PC-9 (cell line): ENCODE measurements at regions not wholly inside any gene's neighbourhood (a gene's known extent, or its start where the extent isn't known, plus 50 kb on each side); places are given as distances from the start of the nearest gene placed in this dataset.

Experiments
- BruUV-seq: library from RNA; stranded (reverse); fragments of 400-500 nt; replicated peaks from 2 replicates; lab custom pipeline; 2021; lab: Mats Ljungman, UMichigan
- CTCF ChIA-PET: fragments of 300-600 bp; sonication (Branson Sonifier 250); formaldehyde crosslinking; loops from one replicate; lab custom pipeline; 2022; ENCODE audit warnings: antibody characterized with exemption; lab: Charles Lee
- POLR2A ChIA-PET: fragments of 300-600 bp; sonication (Branson Sonifier 250); formaldehyde crosslinking; loops from one replicate; lab custom pipeline; 2022; ENCODE audit warnings: antibody characterized with exemption; ENCODE audit not compliant: unreplicated experiment; lab: Charles Lee
- DNase-seq, 2 experiments: peaks; one replicate each; pipeline versions ENCODE4 v3.0.0 to v3.0.0-alpha.2; 2015 to 2022; ENCODE audit warnings: mixed read lengths in 1 of 2
- H2AFZ ChIP-seq: fragments of 200-600 bp; sonication (generic); 2 replicates; pipeline ENCODE4 v1.8.1; 2017; ENCODE audit warnings: antibody characterized with exemption
- H3F3A ChIP-seq: fragments of 200-600 bp; sonication (generic); 2 replicates; pipeline ENCODE4 v1.8.1; 2017; ENCODE audit warnings: antibody characterized with exemption, mild to moderate bottlenecking, low read depth; ENCODE audit not compliant: insufficient read depth
- H3K27ac ChIP-seq: fragments of 200-600 bp; sonication (generic); 2 replicates; pipeline ENCODE4 v1.6.1; 2016; ENCODE audit warnings: mixed run types
- H3K27me3 ChIP-seq: fragments of 200-600 bp; sonication (generic); 2 replicates; pipeline ENCODE4 v1.6.1; 2016; ENCODE audit warnings: low read depth, mixed run types; ENCODE audit not compliant: insufficient read depth
- H3K36me3 ChIP-seq: fragments of 200-600 bp; sonication (generic); 2 replicates; pipeline ENCODE4 v1.6.1; 2016; ENCODE audit warnings: low read depth, mixed run types
- H3K4me1 ChIP-seq: fragments of 200-600 bp; sonication (generic); replicated peaks from 2 replicates; pipeline ENCODE4 v1.6.1; 2016; ENCODE audit warnings: mixed run types; ENCODE audit not compliant: insufficient read depth
- H3K4me2 ChIP-seq: fragments of 200-600 bp; sonication (generic); 2 replicates; pipeline ENCODE4 v1.6.1; 2017; ENCODE audit warnings: mixed run types
- H3K4me3 ChIP-seq: fragments of 200-600 bp; sonication (generic); 2 replicates; pipeline ENCODE4 v1.6.1; 2016; ENCODE audit warnings: mixed run types
- H3K79me2 ChIP-seq: fragments of 200-600 bp; sonication (generic); 2 replicates; pipeline ENCODE4 v1.6.1; 2017; ENCODE audit warnings: low read depth, mixed run types
- H3K9me2 ChIP-seq: fragments of 200-600 bp; sonication (generic); 2 replicates; pipeline ENCODE4 v1.8.1; 2017; ENCODE audit warnings: mild to moderate bottlenecking; ENCODE audit not compliant: insufficient read depth
- H3K9me3 ChIP-seq: fragments of 200-600 bp; sonication (generic); 2 replicates; pipeline ENCODE4 v1.8.1; 2016; ENCODE audit warnings: low read depth; ENCODE audit not compliant: insufficient read depth
- H4K20me1 ChIP-seq: fragments of 200-600 bp; sonication (generic); 2 replicates; pipeline ENCODE4 v1.8.1; 2017; ENCODE audit not compliant: insufficient read depth
- EZH2 ChIP-seq: fragments of 200-600 bp; sonication (generic); IDR thresholded peaks from 2 replicates; pipeline ENCODE4 v1.8.0; 2017; ENCODE audit warnings: antibody characterized with exemption, low read depth
- intact Hi-C: fragments of 100-400 bp; cut with micrococcal nuclease; formaldehyde crosslinking; loops from one replicate; pipeline ENCODE4 v1.10.0; 2022; ENCODE audit not compliant: unreplicated experiment
- TF ChIP-seq, protein P1 (sequence below): fragments of 200-600 bp; sonication (generic); conservative IDR thresholded peaks from 2 replicates; pipeline ENCODE4 v1.6.1; 2017; ENCODE audit warnings: mixed run types, antibody characterized with exemption, mild to moderate bottlenecking, moderate library complexity

DNA sequence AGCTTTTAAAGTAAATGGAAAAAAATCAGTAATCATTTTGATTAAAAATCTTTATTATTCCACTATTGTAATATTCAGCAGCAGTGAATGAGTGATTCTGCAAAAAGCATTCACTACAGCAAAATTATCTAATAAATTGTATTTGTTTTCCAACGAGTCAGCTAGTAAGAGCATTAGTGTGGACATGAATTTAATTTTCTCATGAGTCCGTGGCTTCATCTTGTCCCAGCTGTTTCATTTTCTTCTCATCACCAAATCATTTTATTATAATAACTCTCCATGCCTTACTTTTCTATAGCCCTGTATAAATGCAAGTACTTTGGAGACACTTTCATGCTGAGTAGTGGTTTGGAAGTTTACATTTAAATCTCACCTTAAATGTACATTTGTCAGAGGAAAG, 66.2 kb downstream of the FANCF start:
- BruUV-seq: no TSS peak
- Histone ChIP-seq H3F3A (no peaks in the 10 kb centered on the region), H3K27ac (no peak overlapping the region), H3K79me2 (no peaks in the 10 kb centered on the region), H2AFZ (no peak overlapping the region), H3K4me1 (no peaks in the 10 kb centered on the region), H3K9me2 (no peaks in the 10 kb centered on the region), H3K4me2 (no peak overlapping the region), H3K27me3 (no peaks in the 10 kb centered on the region), H3K4me3 (no peak overlapping the region), H3K36me3 (no peaks in the 10 kb centered on the region), H3K9me3 (no peaks in the 10 kb centered on the region), H4K20me1 (no peaks in the 10 kb centered on the region)
- no peak for DNase-seq
- POLR2A ChIA-PET: no interaction called here
- CTCF ChIA-PET: interaction anchor here (0.6 kb wide), 1 partner anchor 15 kb away, joined by 8 read pairs; no protein-coding TSS in a partner anchor
- intact Hi-C loops: no loop called here
- no peak for TF ChIP-seq EZH2
- TF ChIP-seq, protein P1, sequence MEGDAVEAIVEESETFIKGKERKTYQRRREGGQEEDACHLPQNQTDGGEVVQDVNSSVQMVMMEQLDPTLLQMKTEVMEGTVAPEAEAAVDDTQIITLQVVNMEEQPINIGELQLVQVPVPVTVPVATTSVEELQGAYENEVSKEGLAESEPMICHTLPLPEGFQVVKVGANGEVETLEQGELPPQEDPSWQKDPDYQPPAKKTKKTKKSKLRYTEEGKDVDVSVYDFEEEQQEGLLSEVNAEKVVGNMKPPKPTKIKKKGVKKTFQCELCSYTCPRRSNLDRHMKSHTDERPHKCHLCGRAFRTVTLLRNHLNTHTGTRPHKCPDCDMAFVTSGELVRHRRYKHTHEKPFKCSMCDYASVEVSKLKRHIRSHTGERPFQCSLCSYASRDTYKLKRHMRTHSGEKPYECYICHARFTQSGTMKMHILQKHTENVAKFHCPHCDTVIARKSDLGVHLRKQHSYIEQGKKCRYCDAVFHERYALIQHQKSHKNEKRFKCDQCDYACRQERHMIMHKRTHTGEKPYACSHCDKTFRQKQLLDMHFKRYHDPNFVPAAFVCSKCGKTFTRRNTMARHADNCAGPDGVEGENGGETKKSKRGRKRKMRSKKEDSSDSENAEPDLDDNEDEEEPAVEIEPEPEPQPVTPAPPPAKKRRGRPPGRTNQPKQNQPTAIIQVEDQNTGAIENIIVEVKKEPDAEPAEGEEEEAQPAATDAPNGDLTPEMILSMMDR: no peak

DNA sequence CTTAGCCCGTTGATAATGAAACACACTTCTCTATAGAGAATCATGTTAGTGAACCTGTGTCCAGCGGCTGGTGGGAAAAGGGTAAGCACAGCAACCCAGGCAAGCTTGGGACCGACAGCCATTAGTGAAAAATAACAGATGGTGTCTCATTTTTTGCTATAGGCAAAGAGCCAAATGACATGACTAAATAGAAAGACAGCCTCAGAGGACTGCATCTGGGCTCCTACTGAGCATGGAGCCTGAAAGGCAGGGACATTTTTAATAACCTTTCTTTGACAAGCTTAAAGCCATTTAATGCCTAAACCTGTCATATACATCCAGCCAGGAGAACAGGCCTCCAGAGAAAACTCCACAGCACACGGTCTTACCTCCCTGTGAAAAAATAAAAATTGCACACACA, 67.0 kb downstream of the FANCF start:
- POLR2A ChIA-PET: no interaction called here
- no peak for DNase-seq
- no peaks in the 10 kb centered on the region for H4K20me1 ChIP-seq
- no peaks in the 10 kb centered on the region for H3K9me2 ChIP-seq
- H3K36me3 ChIP-seq: no peaks in the 10 kb centered on the region
- H3K27me3 ChIP-seq: no peaks in the 10 kb centered on the region
- intact Hi-C loops: no loop called here
- TF ChIP-seq, protein P1: no peak
- no peak for TF ChIP-seq EZH2
- H3K27ac ChIP-seq: no peak overlapping the region
- no TSS peak for BruUV-seq
- no peaks in the 10 kb centered on the region for H3K79me2 ChIP-seq
- no peaks in the 10 kb centered on the region for H3K9me3 ChIP-seq
- H3K4me3 ChIP-seq: no peak overlapping the region
- H3F3A ChIP-seq: no peaks in the 10 kb centered on the region
- CTCF ChIA-PET: no interaction called here
- no peak overlapping the region for H3K4me2 ChIP-seq
- no peaks in the 10 kb centered on the region for H3K4me1 ChIP-seq
- H2AFZ ChIP-seq: no peak overlapping the region

DNA sequence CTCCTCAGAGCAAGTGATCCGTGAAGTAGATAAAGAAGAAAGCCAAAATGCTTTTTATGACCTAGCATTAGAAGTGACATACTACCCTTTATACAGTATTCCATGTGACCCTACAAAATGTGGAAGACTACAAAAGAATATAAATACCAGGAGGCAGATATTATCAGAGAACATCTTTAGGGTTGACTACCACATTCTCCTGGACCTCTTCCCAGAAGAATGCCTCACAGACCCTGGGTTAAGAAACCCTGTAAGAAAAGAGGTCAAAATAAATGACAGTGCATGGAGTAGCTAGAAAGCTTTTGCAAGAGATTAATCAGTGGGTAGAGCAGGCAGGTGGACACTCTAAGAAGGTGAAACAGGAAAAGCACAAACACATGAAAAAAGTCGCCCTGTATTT, 69.2 kb downstream of the FANCF start:
- CTCF ChIA-PET: no interaction called here
- no peak overlapping the region for H3K4me3 ChIP-seq

More for the DNA sequence above, 69.2 kb downstream of the FANCF start:
- Histone ChIP-seq H3K4me1 (no peaks in the 10 kb centered on the region), H3F3A (no peaks in the 10 kb centered on the region), H3K27me3 (no peaks in the 10 kb centered on the region), H3K79me2 (no peaks in the 10 kb centered on the region), H3K27ac (no peak overlapping the region), H3K9me2 (no peaks in the 10 kb centered on the region), H2AFZ (no peak overlapping the region), H3K4me2 (no peak overlapping the region), H3K36me3 (no peaks in the 10 kb centered on the region), H3K9me3 (no peaks in the 10 kb centered on the region), H4K20me1 (no peaks in the 10 kb centered on the region)
- POLR2A ChIA-PET: no interaction called here
- DNase-seq: no peak
- intact Hi-C loops: no loop called here
- no TSS peak for BruUV-seq
- no peak for TF ChIP-seq EZH2
- TF ChIP-seq, protein P1: no peak
